ENCODE measurements at regions not wholly inside any gene's neighbourhood (a gene's known extent, or its start where the extent isn't known, plus 50 kb on each side); places are given as distances from the start of the nearest gene placed in this dataset.

- no peak for DNase-seq (ENCODE audit: low read depth)
- TF ChIP-seq MYC (IDR thresholded peaks at IDR 0.05; ENCODE audit: low read depth, low read length) (no peak), POLR2A (IDR thresholded peaks at IDR 0.05; ENCODE audit: extremely low read depth, insufficient read length) (no peak)
- TF ChIP-seq, protein P1, sequence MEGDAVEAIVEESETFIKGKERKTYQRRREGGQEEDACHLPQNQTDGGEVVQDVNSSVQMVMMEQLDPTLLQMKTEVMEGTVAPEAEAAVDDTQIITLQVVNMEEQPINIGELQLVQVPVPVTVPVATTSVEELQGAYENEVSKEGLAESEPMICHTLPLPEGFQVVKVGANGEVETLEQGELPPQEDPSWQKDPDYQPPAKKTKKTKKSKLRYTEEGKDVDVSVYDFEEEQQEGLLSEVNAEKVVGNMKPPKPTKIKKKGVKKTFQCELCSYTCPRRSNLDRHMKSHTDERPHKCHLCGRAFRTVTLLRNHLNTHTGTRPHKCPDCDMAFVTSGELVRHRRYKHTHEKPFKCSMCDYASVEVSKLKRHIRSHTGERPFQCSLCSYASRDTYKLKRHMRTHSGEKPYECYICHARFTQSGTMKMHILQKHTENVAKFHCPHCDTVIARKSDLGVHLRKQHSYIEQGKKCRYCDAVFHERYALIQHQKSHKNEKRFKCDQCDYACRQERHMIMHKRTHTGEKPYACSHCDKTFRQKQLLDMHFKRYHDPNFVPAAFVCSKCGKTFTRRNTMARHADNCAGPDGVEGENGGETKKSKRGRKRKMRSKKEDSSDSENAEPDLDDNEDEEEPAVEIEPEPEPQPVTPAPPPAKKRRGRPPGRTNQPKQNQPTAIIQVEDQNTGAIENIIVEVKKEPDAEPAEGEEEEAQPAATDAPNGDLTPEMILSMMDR (IDR thresholded peaks at IDR 0.05; ENCODE audit: low read depth, low read length) = no peak
- TF ChIP-seq, protein P2, sequence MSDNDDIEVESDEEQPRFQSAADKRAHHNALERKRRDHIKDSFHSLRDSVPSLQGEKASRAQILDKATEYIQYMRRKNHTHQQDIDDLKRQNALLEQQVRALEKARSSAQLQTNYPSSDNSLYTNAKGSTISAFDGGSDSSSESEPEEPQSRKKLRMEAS (IDR thresholded peaks at IDR 0.05; ENCODE audit: low read depth, low read length) = no peak
- no peak overlapping the region for H3K4me3 ChIP-seq (ENCODE audit: low read depth, low read length)
These were observed 67.8 kb upstream of the MMP2 start for GRCh38 chr16:55411231-55411630.

DNA sequence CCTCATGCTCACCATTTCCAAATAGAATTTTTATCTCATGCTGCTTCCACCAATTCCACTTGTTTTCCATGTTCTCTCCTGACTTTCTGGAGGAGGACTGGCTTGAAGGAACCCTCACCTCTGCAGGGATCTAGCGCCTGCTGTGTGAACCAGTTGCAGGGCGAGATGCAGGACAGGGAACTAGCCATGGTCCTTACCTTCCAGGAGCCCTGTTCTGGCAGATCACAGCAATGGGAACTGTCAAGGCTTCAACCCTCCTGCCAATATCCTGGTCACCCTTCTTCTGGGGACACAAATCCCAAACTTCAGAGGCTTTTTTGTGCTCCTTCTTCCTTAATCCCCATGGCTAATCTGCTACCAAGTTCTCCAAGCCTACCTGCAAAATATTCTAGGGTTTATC, 60.4 kb upstream of the MMP2 start:
- DNase-seq (ENCODE audit: low read depth) = peak; percentile 44
- TF ChIP-seq MYC (IDR thresholded peaks at IDR 0.05; ENCODE audit: low read depth, low read length) (no peak), POLR2A (IDR thresholded peaks at IDR 0.05; ENCODE audit: extremely low read depth, insufficient read length) (no peak)
- TF ChIP-seq, protein P1 (IDR thresholded peaks at IDR 0.05; ENCODE audit: low read depth, low read length) = no peak
- TF ChIP-seq, protein P2 (IDR thresholded peaks at IDR 0.05; ENCODE audit: low read depth, low read length) = no peak
- H3K4me3 ChIP-seq (ENCODE audit: low read depth, low read length) = no peak overlapping the region

DNA sequence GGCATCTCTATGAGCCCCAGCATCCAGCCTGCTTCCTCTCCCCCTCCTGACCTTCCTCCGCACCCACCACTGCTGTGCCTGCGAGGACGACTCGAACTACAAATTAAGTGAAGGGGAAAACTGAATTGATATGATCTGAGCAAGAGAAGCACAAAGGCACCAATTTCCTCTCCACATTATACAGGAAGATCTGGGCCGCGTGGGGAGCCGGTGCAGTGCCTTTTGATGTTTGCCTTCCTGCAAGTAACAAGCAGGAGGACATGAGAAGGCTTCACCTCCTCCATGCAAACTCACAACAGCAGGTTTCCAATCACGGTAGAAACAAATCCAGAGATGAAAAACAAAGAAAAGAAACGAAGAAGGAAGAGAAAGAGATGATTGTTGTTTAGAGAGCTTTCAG, 57.8 kb upstream of the MMP2 start:
- TF ChIP-seq POLR2A (IDR thresholded peaks at IDR 0.05; ENCODE audit: extremely low read depth, insufficient read length) (no peak), MYC (IDR thresholded peaks at IDR 0.05; ENCODE audit: low read depth, low read length) (no peak)
- TF ChIP-seq, protein P1 (IDR thresholded peaks at IDR 0.05; ENCODE audit: low read depth, low read length) = no peak
- TF ChIP-seq, protein P2 (IDR thresholded peaks at IDR 0.05; ENCODE audit: low read depth, low read length) = no peak
- no peak for DNase-seq (ENCODE audit: low read depth)

DNA sequence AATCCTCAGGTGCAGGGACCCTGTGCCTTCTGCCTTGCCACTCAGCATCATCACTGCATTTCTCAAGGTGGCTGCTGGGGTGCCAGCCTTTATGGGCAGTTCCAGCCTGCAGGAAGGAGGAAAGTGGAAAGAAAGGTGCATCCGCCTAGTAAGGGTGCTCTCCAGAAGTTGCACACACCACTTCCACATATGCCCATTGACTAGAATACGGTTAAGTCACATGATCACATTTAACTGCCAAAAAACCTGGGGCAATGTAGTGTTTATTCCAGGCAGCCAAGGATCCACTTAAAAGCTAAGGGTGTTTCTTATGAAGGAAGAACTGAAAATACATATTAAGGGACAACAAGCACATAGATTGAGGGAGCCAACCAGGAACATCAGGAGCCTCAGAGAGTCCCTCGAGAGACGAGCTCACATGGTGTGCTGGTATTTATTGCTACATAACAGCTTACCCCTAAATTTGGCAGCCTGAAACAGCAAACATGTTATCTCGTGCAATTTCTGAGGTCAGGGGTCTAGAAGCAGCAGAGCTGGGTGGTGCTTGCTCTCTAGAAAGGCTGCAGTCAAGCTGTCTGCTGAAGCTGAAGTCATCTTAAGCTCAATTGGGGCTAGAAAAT, 52.0 kb upstream of the MMP2 start:
- peak; percentile 64 for DNase-seq (ENCODE audit: low read depth)
- TF ChIP-seq, protein P1 (IDR thresholded peaks at IDR 0.05; ENCODE audit: low read depth, low read length) = no peak
- TF ChIP-seq POLR2A (IDR thresholded peaks at IDR 0.05; ENCODE audit: extremely low read depth, insufficient read length) = no peak
- TF ChIP-seq MYC (IDR thresholded peaks at IDR 0.05; ENCODE audit: low read depth, low read length) = no peak
- TF ChIP-seq, protein P2 (IDR thresholded peaks at IDR 0.05; ENCODE audit: low read depth, low read length) = no peak
- no peak overlapping the region for H3K4me3 ChIP-seq (ENCODE audit: low read depth, low read length)

More for the DNA sequence above, 57.8 kb upstream of the MMP2 start:
- no peak overlapping the region for H3K4me3 ChIP-seq (ENCODE audit: low read depth, low read length)
